Gastrocnemius medialis (tissue), 4 donors: ENCODE measurements at regions not wholly inside any gene's neighbourhood (a gene's known extent, or its start where the extent isn't known, plus 50 kb on each side); places are given as distances from the start of the nearest gene placed in this dataset.

ENCODE experiments used
- POLR2A ChIP-seq, 2 donors: fragments of 450-650 bp; IDR thresholded peaks; one replicate each; pipeline ENCODE4 v1.6.1; 2017; ENCODE audit warnings: antibody characterized with exemption in 2 of 2, mild to moderate bottlenecking in 2 of 2, moderate library complexity in 2 of 2
- TF ChIP-seq, protein P1 (sequence below), 5 experiments: fragments of 450-650 bp in 3 of 5; fragments of 200-600 bp in 2 of 5; sonication (generic) in 2 of 5; IDR thresholded peaks in 4 of 5; conservative IDR thresholded peaks in 1 of 5; 1 replicate in 4 of 5; 2 replicates in 1 of 5; pipeline ENCODE4 v1.5.1; 2016 to 2019; ENCODE audit warnings: antibody characterized with exemption in 5 of 5, mild to moderate bottlenecking in 3 of 5, moderate library complexity in 3 of 5

DNA sequence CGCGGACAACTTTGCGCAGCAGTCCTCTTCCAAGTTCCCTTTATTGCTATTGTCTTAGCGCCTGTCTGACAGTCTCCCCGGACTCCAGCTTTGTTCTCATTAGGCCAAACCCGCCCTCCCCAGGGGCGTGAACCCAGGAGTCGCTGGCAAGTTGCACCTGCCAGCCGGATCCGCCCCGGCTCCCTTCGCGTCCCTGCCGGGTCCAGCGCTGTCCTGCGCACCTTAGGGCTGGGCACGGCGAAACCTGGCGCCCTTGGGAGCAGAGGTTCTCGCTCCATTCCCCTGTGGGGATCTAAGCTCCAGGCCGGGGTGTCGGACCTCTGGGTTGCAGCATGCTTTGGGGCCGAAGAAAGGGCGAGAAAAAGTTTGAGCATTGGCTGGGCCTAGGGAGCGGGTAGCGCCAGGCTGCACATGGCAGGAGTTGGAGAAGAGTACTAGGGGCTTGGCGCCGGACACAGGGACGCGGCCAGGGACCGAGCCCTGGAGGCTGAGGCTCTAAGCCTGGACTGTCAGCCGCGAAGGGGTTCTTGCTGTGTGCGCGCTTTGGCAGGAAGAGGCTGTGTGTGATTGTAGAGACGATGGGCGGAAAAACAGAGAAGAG, 335.1 kb upstream of the THRB start:
- TF ChIP-seq POLR2A (IDR thresholded peaks at IDR 0.05) = no peak
- TF ChIP-seq, protein P1, sequence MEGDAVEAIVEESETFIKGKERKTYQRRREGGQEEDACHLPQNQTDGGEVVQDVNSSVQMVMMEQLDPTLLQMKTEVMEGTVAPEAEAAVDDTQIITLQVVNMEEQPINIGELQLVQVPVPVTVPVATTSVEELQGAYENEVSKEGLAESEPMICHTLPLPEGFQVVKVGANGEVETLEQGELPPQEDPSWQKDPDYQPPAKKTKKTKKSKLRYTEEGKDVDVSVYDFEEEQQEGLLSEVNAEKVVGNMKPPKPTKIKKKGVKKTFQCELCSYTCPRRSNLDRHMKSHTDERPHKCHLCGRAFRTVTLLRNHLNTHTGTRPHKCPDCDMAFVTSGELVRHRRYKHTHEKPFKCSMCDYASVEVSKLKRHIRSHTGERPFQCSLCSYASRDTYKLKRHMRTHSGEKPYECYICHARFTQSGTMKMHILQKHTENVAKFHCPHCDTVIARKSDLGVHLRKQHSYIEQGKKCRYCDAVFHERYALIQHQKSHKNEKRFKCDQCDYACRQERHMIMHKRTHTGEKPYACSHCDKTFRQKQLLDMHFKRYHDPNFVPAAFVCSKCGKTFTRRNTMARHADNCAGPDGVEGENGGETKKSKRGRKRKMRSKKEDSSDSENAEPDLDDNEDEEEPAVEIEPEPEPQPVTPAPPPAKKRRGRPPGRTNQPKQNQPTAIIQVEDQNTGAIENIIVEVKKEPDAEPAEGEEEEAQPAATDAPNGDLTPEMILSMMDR (IDR thresholded peaks at IDR 0.05 in 4 of 5, conservative IDR thresholded peaks at IDR 0.05 in 1 of 5) = no peak
